ENCODE measurements at regions not wholly inside any gene's neighbourhood (a gene's known extent, or its start where the extent isn't known, plus 50 kb on each side); places are given as distances from the start of the nearest gene placed in this dataset.
A peak's percentile ranks its signal among the peaks of the same experiment; 100 is the strongest.

GRCh38 chr10:120978589-120979252 is 127.6 kb downstream of the WDR11 start:
- Mint-ChIP-seq H3K27ac (no peak overlapping the region), H3K4me3 (no peak overlapping the region), H3K4me1 (no peaks in the 10 kb centered on the region), H3K36me3 (ENCODE audit: low read depth) (peaks cover 3% of the 10 kb centered on the region), H3K27me3 (peaks cover 43% of the 10 kb centered on the region)
- DNase-seq (no peak), ATAC-seq (no peak)
- H3K9me3 ChIP-seq (ENCODE audit: control insufficient read depth, low read length, poor library complexity, severe bottlenecking) = no peaks in the 10 kb centered on the region

GRCh38 chr10:120979435-120980278 is 128.5 kb downstream of the WDR11 start:
- H3K27ac Mint-ChIP-seq = no peak overlapping the region
- ATAC-seq (peak; percentile 53), DNase-seq (no peak)
- no peaks in the 10 kb centered on the region for H3K4me1 Mint-ChIP-seq
- H3K27me3 Mint-ChIP-seq = peaks cover 37% of the 10 kb centered on the region
- H3K4me3 Mint-ChIP-seq = no peak overlapping the region
- H3K36me3 Mint-ChIP-seq (ENCODE audit: low read depth) = peaks cover 3% of the 10 kb centered on the region
- H3K9me3 ChIP-seq (ENCODE audit: control insufficient read depth, low read length, poor library complexity, severe bottlenecking) = no peaks in the 10 kb centered on the region

DNA sequence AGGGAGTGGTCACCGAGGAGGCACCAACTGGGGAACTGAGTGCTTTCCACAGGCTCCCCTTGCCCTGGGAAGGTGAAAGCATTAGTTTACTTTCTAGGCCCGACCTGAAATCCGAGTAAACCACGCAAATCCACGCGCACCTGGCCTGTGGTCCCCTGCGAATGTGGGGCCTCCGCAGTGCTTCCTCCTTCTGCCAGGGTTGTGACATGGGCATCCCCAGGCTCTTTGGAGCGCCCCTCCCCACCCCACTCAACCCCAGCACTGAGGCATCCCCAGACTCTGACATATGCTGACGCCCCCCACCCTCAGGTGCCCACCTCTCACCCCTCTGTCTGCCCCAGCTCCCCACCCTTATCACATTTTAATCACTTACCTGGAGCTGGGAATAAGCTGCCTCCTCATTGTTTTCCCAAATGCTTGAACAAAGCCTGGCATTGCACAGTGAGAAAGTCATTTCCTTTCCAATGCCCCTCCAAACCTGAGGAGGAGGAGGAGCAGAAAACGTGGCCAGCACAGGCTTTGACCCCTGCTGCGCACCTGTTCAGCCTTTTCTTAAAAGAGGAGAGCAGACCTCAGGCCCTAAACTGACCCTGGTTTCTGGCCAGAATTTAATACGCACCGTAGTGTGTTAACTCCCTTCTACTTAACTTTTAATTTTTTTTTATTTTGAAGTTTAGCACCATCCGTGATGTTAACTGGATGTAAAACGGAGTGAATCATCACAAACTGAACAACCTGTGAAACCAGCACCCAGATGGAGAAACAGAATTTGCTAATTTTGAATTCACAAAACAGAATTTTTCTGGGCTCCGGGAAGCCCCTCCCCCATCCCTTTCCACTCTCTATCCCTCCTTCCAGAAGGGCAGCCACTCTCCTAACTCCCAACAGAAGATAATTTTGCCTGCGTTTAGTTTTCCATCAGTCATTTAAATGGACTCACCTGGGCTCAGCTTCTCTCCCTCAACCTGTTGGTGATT is 129.4 kb downstream of the WDR11 start:
- H3K27me3 Mint-ChIP-seq = peaks cover 37% of the 10 kb centered on the region
- no peak for DNase-seq
- H3K4me3 Mint-ChIP-seq = no peak overlapping the region
- no peak for ATAC-seq
- H3K9me3 ChIP-seq (ENCODE audit: control insufficient read depth, low read length, poor library complexity, severe bottlenecking) = no peaks in the 10 kb centered on the region
- H3K27ac Mint-ChIP-seq = no peak overlapping the region
- no peaks in the 10 kb centered on the region for H3K4me1 Mint-ChIP-seq
- peaks cover 3% of the 10 kb centered on the region for H3K36me3 Mint-ChIP-seq (ENCODE audit: low read depth)

DNA sequence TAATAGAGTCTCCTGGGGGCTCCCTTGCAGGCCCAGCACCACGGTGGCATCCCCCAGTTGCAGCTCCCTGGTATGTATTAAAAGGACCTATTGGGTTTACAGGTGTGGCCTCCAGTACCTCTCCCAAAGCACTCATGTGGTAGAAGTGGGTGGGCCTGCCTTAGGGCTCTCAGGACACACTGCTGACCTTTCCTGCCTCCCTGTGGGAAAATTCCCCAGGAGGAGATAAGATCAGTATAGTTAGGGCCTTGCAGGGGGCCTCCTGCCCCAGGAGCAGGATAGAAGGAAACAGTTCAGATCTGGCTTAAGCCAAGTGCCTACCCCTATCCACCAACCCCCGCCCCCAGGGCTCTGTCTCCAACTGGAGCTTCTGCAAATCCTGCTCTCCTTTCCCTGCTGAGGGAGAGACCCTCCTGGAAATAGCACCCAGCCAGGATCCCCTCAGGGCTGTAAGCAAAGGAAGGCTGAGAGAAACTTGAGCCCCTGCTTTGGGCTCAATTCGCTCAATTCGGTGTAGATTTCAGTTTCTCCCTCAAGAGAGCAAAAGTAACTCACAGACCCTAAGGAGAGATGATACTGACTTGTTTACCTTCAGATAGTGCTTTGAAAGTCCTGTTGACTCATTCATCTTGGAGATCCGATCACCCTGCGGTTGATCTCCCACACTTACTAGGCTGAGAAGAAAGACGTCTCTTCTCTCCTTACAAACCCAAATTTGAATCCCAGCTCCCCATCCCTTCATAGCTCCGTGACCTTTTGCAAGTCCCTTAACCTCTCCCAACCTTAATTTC is 130.6 kb downstream of the WDR11 start:
- H3K27ac Mint-ChIP-seq = no peak overlapping the region
- H3K9me3 ChIP-seq (ENCODE audit: control insufficient read depth, low read length, poor library complexity, severe bottlenecking) = no peaks in the 10 kb centered on the region
- H3K36me3 Mint-ChIP-seq (ENCODE audit: low read depth) = peaks cover 3% of the 10 kb centered on the region
- no peaks in the 10 kb centered on the region for H3K4me1 Mint-ChIP-seq
- no peak for ATAC-seq
- H3K4me3 Mint-ChIP-seq = no peak overlapping the region
- peaks cover 37% of the 10 kb centered on the region for H3K27me3 Mint-ChIP-seq
- no peak for DNase-seq

DNA sequence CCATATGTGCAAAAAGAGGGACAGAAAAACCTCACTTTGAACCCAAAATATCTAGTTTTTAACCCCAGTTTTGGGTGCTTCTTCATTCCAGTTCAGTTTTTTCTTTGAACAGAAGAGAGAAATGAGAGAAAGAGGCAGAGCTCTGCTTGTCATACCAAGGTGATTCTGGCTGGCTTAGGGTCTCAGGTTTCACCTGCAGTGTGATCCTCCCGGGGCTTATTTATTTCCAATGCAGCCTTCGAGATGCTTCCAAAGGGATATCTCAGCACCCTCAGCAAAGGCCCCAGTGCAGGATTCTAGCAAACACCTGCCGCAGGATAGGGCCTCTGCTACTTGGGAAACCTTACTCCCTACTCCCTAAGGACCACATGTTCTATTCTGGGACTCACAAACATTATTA is 131.3 kb downstream of the WDR11 start:
- ATAC-seq (no peak), DNase-seq (no peak)
- H3K4me3 Mint-ChIP-seq = no peak overlapping the region
- peaks cover 3% of the 10 kb centered on the region for H3K36me3 Mint-ChIP-seq (ENCODE audit: low read depth)
- no peak overlapping the region for H3K27ac Mint-ChIP-seq
- H3K9me3 ChIP-seq (ENCODE audit: control insufficient read depth, low read length, poor library complexity, severe bottlenecking) = no peaks in the 10 kb centered on the region
- no peaks in the 10 kb centered on the region for H3K4me1 Mint-ChIP-seq
- H3K27me3 Mint-ChIP-seq = peaks cover 34% of the 10 kb centered on the region

- H3K27ac Mint-ChIP-seq = no peak overlapping the region
- no peaks in the 10 kb centered on the region for H3K4me1 Mint-ChIP-seq
- no peaks in the 10 kb centered on the region for H3K9me3 ChIP-seq (ENCODE audit: control insufficient read depth, low read length, poor library complexity, severe bottlenecking)
- DNase-seq (no peak), ATAC-seq (no peak)
- H3K27me3 Mint-ChIP-seq = peaks cover 22% of the 10 kb centered on the region
- H3K36me3 Mint-ChIP-seq (ENCODE audit: low read depth) = peaks cover 3% of the 10 kb centered on the region
- H3K4me3 Mint-ChIP-seq = no peak overlapping the region
These were observed 132.6 kb downstream of the WDR11 start for GRCh38 chr10:120983721-120984120.

- Mint-ChIP-seq H3K4me3 (no peak overlapping the region), H3K36me3 (ENCODE audit: low read depth) (peaks cover 3% of the 10 kb centered on the region), H3K27me3 (peaks cover 21% of the 10 kb centered on the region), H3K27ac (no peak overlapping the region), H3K4me1 (no peaks in the 10 kb centered on the region)
- ATAC-seq = no peak
- DNase-seq = no peak
- H3K9me3 ChIP-seq (ENCODE audit: control insufficient read depth, low read length, poor library complexity, severe bottlenecking) = no peaks in the 10 kb centered on the region
These were observed 133.1 kb downstream of the WDR11 start for GRCh38 chr10:120984221-120984620.

- ATAC-seq (no peak), DNase-seq (no peak)
- Mint-ChIP-seq H3K27me3 (peaks cover 2% of the 10 kb centered on the region), H3K4me3 (peak overlapping the region; percentile 5), H3K27ac (no peak overlapping the region), H3K4me1 (no peaks in the 10 kb centered on the region), H3K36me3 (ENCODE audit: low read depth) (no peaks in the 10 kb centered on the region)
- no peaks in the 10 kb centered on the region for H3K9me3 ChIP-seq (ENCODE audit: control insufficient read depth, low read length, poor library complexity, severe bottlenecking)
These were observed 136.2 kb downstream of the WDR11 start for GRCh38 chr10:120987359-120987758.

DNA sequence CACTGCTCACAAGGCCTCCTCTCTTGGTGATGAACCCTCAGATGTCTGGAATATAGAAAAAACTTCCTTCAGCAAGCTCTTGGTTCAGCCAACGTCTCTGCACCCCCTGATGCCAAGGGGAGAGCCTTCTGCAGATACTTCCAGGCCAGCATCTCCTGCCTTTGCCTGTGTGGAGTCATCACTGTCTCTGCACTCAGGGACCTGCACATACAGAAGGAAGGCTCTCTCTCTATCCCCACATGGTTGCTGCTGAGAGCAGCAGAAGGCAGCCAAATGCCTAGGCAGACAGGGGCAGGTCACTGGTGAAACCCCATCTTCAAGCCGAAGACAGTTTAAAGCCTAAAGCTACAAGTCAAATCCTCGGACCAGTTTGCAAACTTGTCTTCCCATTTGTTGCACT is 137.6 kb downstream of the WDR11 start:
- ATAC-seq (no peak), DNase-seq (no peak)
- no peaks in the 10 kb centered on the region for H3K27me3 Mint-ChIP-seq
- H3K9me3 ChIP-seq (ENCODE audit: control insufficient read depth, low read length, poor library complexity, severe bottlenecking) = no peaks in the 10 kb centered on the region
- H3K36me3 Mint-ChIP-seq (ENCODE audit: low read depth) = no peaks in the 10 kb centered on the region
- H3K4me3 Mint-ChIP-seq = no peak overlapping the region
- no peaks in the 10 kb centered on the region for H3K4me1 Mint-ChIP-seq
- H3K27ac Mint-ChIP-seq = no peak overlapping the region

GRCh38 chr10:120989279-120989678 is 138.1 kb downstream of the WDR11 start:
- H3K27ac Mint-ChIP-seq = no peak overlapping the region
- no peaks in the 10 kb centered on the region for H3K27me3 Mint-ChIP-seq
- H3K9me3 ChIP-seq (ENCODE audit: control insufficient read depth, low read length, poor library complexity, severe bottlenecking) = no peaks in the 10 kb centered on the region
- no peak for ATAC-seq
- no peaks in the 10 kb centered on the region for H3K36me3 Mint-ChIP-seq (ENCODE audit: low read depth)
- no peaks in the 10 kb centered on the region for H3K4me1 Mint-ChIP-seq
- DNase-seq = no peak
- H3K4me3 Mint-ChIP-seq = no peak overlapping the region

- Mint-ChIP-seq H3K4me1 (no peaks in the 10 kb centered on the region), H3K27me3 (no peaks in the 10 kb centered on the region), H3K36me3 (ENCODE audit: low read depth) (no peaks in the 10 kb centered on the region), H3K27ac (no peak overlapping the region), H3K4me3 (no peak overlapping the region)
- H3K9me3 ChIP-seq (ENCODE audit: control insufficient read depth, low read length, poor library complexity, severe bottlenecking) = no peaks in the 10 kb centered on the region
- DNase-seq (no peak), ATAC-seq (no peak)
These were observed 138.9 kb downstream of the WDR11 start for GRCh38 chr10:120989996-120990598.

GRCh38 chr10:120990831-120991230 is 139.7 kb downstream of the WDR11 start:
- no peaks in the 10 kb centered on the region for H3K36me3 Mint-ChIP-seq (ENCODE audit: low read depth)
- no peak overlapping the region for H3K27ac Mint-ChIP-seq
- no peak overlapping the region for H3K4me3 Mint-ChIP-seq
- H3K27me3 Mint-ChIP-seq = no peaks in the 10 kb centered on the region
- no peaks in the 10 kb centered on the region for H3K4me1 Mint-ChIP-seq
- H3K9me3 ChIP-seq (ENCODE audit: control insufficient read depth, low read length, poor library complexity, severe bottlenecking) = no peaks in the 10 kb centered on the region
- DNase-seq (no peak), ATAC-seq (no peak)

Measured in T-helper 17 cell (primary cell).